Activated T-helper 1 cell treated with Interleukin-2 at 50 U/mL for 16 hours (primary cell): ENCODE measurements at regions not wholly inside any gene's neighbourhood (a gene's known extent, or its start where the extent isn't known, plus 50 kb on each side); places are given as distances from the start of the nearest gene placed in this dataset.
"Not testable (repeated sequence)": the region's sequence is repeated elsewhere in the genome, so short reads cannot be mapped to it uniquely, and the experiment has no call there.

Source experiments
- DNase-seq: peaks from one replicate; pipeline ENCODE4 v3.0.0-alpha.2; 2020; ENCODE audit warnings: low read depth

GRCh38 chr14:38705220-38705619, 397.8 kb downstream of the SEC23A start:
- DNase-seq, result no peak

GRCh38 chr14:38704220-38704619, 398.8 kb downstream of the SEC23A start:
- no peak for DNase-seq

- no peak for DNase-seq
These were observed 406.1 kb downstream of the SEC23A start for GRCh38 chr14:38696925-38697324.

- DNase-seq, result no peak
These were observed 409.6 kb downstream of the SEC23A start for GRCh38 chr14:38693423-38693822.

GRCh38 chr14:38669027-38669426, 413.1 kb upstream of the CLEC14A start:
- DNase-seq, result no peak

- DNase-seq, result no peak
These were observed 407.5 kb upstream of the CLEC14A start for GRCh38 chr14:38663382-38663781.

- no peak for DNase-seq
These were observed 406.9 kb upstream of the CLEC14A start for GRCh38 chr14:38662781-38663180.

GRCh38 chr14:38646391-38646790, 390.5 kb upstream of the CLEC14A start:
- no peak for DNase-seq

- DNase-seq, result not testable (repeated sequence)
These were observed 379.0 kb upstream of the CLEC14A start for GRCh38 chr14:38634913-38635312.

GRCh38 chr14:38629412-38629811, 373.5 kb upstream of the CLEC14A start:
- DNase-seq, result no peak

- no peak for DNase-seq
These were observed 371.3 kb upstream of the CLEC14A start for GRCh38 chr14:38627163-38627562.

GRCh38 chr14:38623661-38624060, 367.8 kb upstream of the CLEC14A start:
- no peak for DNase-seq

- no peak for DNase-seq
These were observed 362.6 kb upstream of the CLEC14A start for GRCh38 chr14:38618514-38618913.

GRCh38 chr14:38616959-38617358, 361.1 kb upstream of the CLEC14A start:
- no peak for DNase-seq

- DNase-seq, result no peak
These were observed 356.0 kb upstream of the CLEC14A start for GRCh38 chr14:38611928-38612327.

GRCh38 chr14:38608244-38608643, 352.4 kb upstream of the CLEC14A start:
- DNase-seq, result no peak

GRCh38 chr14:38605193-38606114, 349.6 kb upstream of the CLEC14A start:
- DNase-seq, result no peak

GRCh38 chr14:38600572-38600971, 344.7 kb upstream of the CLEC14A start:
- DNase-seq, result not testable (repeated sequence)

- DNase-seq, result no peak
These were observed 337.6 kb upstream of the CLEC14A start for GRCh38 chr14:38593476-38593875.

GRCh38 chr14:38592764-38593442, 337.0 kb upstream of the CLEC14A start:
- DNase-seq, result no peak

GRCh38 chr14:38589747-38590350, 334.0 kb upstream of the CLEC14A start:
- DNase-seq, result no peak

GRCh38 chr14:38583471-38583870, 327.6 kb upstream of the CLEC14A start:
- no peak for DNase-seq

GRCh38 chr14:38578278-38578681, 322.4 kb upstream of the CLEC14A start:
- DNase-seq, result no peak
